Adrenal gland (tissue), 5 donors: ENCODE measurements at regions not wholly inside any gene's neighbourhood (a gene's known extent, or its start where the extent isn't known, plus 50 kb on each side); places are given as distances from the start of the nearest gene placed in this dataset.

Source experiments
- CTCF ChIP-seq, 6 experiments: fragments of 450-650 bp in 4 of 6; fragments of 200-600 bp in 2 of 6; sonication (generic) in 1 of 6; IDR thresholded peaks; 1 replicate in 5 of 6; 2 replicates in 1 of 6; pipeline versions ENCODE4 v1.5.1 to v1.8.0; 2016 to 2021; ENCODE audit warnings: antibody characterized with exemption in 6 of 6, mild to moderate bottlenecking in 2 of 6, moderate library complexity in 1 of 6
- POLR2A ChIP-seq, 2 donors: fragments of 450-650 bp; IDR thresholded peaks; one replicate each; pipeline ENCODE4 v1.6.1; 2017; ENCODE audit warnings: antibody characterized with exemption in 2 of 2, mild to moderate bottlenecking in 2 of 2, moderate library complexity in 1 of 2
- donor health status: DM: no; HTN: no; CAD: no.

- no peak for TF ChIP-seq POLR2A (IDR thresholded peaks at IDR 0.05)
- TF ChIP-seq CTCF (IDR thresholded peaks at IDR 0.05), result no peak
These were observed 291.6 kb upstream of the CDH4 start for GRCh38 chr20:60960500-60960899.
